NK-92 treated with Interleukin-12 subunit alpha and Interleukin-12 subunit beta, amount 100 ng/mL, for 24 hours (cell line): ENCODE measurements at regions not wholly inside any gene's neighbourhood (a gene's known extent, or its start where the extent isn't known, plus 50 kb on each side); places are given as distances from the start of the nearest gene placed in this dataset.

Experiments used
- DNase-seq: peaks from one replicate; lab custom pipeline; 2025; lab: John Stamatoyannopoulos, UW

DNA sequence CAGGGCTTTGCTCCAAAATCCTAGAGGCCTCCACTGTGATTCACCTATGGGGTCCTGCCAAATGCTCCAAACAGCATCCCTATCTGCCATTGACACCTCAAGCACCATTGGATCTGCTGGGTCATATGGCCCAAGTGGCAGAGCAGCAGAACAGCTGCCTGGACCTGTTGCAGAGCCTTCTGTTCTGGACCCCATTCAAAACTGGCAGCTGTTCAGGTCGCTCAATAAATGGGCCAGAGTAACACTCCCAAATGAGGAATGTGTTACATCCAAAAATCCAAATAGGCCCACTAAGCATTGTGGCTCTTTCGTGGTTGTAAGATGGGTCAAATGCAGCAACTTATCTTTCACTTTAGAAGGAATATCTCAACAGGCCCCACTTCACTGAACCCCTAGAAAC lies 783.6 kb downstream of the DCDC2C start:
- no peak for DNase-seq

DNA sequence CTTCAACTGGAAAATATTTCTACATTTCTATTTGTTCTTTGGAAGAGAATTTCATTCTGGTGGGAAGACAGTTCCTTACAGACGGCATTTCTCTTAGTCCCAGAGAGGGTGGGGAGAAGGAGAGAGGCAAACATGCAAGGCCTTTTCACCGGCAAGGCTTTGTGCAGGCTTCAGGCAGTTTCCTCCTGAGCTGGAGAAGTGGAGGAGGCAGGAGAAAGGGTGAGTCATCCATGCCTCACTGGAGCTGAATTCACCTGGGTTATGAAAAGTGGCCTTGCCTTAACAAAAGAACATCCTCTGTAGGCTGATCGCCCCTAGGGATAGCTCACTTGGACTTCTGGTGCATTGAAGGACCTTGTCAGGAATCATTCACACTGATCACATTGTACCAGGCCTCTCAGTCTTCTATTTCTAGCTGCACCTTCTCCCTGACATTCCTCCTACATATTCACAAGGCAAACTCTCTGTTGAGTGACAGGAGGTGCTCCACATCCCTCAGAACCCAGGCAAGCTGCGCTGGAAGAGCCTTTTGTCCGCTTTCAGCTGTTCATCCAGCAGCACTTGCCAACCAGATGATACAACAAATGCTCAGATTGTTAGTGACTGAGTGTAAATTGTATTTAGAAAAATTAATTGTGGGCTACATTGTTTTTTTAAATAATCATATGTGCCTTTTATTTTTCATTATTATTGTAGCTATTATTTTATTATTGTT lies 796.1 kb downstream of the DCDC2C start:
- no peak for DNase-seq

DNA sequence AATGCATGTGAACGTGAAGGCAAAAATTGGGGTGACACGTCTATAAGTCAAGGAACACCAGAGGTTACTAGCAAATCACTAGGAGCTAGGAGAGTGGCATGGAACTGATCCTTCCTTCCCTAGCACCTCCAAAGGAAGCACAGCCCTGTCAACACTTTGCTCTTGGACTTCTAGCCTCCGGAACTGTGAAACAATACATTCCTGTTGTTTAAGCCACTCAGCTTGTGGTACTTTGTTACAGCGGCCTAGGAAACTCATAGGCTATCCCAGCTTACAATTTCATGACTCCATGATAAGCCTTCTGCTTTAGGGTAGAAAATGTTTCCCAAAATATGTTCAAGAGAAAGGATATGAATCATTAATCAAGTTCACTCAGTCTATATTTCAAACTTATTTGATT lies 798.1 kb downstream of the DCDC2C start:
- no peak for DNase-seq

DNA sequence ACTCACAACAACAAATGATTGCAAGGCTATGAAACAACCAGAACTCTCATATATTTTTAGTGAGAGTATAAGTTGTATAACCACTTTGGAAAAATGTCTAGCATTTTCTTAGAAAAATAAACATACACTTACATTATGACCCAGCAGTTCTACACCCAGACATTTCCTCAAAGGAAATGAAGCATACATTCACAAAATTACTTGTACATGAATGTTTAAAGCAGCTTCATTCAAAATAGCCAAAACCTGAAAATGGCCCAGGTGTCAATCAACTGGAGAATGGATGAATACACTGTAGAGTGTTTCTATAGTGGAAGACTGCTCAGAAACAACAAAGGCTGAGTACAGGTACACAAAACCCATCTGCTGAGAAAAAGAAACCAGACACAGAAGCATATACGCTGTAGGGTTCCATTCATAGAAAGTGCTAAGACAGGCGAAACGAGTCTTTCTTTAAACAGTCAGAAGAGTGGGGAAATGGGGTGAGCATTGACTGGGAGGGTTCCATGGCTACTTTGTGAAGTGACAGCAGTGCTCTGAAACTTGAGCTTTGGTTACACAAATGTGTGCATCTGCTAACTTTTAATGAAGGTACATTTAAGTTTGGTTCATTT lies 799.0 kb downstream of the DCDC2C start:
- DNase-seq, result no peak

DNA sequence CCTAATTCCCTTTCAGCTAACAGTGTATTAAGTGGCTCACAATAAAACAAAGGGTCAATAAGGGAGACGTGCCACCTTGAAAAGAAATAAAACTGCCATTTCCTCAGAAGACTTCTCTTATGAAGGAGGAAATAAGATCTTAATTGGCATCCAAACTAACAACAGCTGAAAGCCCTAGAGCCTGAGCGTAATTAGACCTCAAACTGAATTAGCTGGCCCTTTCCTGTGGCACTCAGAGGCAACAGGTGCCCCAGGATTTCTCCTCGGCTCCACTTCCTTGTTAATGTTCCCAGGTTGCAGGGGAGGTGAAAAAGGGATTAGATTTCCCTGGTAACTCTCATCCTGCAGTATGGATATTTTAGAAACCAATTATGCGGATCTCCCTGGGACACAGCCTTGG lies 804.3 kb downstream of the DCDC2C start:
- DNase-seq, result no peak

DNA sequence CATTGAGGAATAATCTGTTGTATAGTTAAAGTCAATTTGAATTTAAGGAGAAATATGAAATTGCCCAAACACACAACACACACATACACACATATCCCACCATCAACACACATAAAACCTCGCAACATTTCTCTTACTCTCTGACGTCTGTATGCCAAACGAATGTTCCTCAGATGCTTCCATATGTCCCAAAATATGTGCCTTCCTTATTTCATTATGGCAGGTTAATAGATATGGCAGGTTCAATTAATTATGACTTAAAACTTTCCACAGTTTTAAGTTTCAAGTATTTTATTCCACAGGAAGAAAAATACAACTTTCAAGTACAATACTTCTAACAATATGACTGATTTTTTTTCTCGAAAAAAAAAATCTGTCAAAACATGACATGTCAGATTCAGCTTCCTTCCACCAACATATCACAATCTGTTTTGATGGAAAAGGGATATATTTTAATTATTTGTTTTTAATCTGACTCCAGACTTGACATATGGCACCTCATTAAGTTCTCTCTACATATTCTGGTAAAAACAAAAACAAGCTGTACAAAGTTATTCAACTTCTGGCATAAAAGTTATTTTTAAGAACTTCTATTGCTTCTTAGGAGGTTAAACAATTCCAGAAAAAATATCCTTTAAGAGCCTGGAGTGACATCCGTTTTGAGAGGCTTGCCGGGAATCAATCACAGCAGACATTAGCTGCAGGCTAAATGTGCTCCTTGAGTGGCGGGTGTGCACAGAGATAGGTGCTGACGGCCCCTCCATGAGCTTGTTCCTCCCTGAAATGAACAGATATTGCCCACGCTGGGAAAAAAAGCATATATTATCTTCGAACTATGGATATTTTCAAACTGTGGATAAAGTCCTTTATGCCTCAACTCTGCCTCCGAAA lies 812.7 kb downstream of the DCDC2C start:
- DNase-seq, result no peak

DNA sequence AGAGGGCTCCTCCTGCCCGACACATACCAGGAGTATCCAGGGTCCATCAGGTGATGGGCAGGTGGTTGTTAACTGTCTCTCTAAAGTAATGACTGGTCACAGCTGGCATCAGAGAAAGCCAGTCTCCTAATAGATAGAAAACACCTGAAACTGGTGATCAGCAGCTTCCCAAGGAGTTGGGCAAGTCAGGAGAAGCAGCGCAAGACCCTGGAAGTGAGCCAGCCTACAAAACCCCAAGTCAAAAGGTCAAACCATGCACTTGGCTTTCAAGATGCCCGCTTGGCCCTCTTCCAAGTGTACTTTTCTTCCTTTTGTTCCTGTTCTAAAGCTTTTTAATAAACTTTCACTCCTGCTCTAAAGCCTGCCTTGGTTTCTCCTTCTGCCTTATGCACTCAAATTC lies 815.2 kb downstream of the DCDC2C start:
- no peak for DNase-seq

DNA sequence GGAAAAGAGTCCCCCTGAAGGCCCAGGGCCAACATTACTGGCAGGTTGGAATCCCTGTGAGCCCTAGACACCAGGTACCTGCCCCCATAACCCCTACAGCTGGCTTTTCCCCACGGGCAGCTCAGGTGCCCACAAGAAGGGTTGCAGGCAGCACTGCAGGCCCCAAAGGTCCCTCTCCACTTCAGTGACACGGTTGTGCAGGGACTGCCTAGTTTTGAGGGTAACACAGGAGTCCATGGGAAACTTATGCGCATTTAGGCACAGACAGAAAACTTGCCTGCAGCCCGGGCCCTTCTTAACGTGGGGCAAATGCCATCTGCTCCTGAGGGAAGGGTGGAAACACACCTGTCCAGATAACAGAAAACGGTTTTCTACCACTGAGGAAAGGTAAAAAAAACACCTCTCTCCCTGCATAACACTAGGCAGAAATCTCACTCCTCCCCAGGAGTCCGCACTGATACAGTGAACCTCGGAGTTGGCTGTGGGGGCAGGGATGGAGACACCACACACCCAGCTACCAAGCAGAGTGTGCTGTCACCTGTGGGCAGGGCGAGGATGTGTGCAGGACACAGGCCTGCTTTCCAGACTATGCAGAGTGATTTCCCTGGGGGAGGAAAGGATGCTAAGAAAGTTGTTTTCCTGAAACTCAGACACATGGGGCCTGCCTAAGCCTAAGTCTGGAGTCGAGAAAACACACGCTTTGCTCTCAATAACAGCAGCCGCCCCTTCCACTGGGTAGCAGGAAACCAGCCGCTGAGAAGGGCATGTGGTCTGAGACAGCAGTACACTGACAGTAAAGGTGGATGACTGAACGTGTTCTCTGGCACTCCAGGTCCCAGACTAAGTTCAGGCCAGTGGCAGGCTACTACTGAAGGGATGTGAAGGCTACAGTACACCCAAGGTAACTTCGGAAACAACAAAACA lies 819.4 kb downstream of the DCDC2C start:
- DNase-seq, result no peak

DNA sequence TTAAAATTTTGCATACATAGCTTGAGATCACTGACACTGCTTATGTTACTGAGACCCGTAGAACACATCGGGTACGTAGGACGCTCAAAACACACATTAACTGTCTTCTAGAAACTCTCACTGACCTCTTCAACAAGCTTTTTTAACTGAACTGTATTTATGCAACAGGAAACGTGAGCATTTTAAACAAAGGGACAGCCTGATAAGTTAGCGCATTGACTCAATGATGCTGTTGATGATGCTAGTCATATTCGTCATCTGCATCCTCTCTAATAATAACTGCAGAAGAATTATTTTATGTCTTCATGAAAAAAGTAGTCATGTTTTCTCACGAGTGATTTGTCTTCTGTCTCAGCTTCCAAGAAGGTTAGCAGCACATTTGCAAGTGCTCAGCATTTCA lies 824.0 kb downstream of the DCDC2C start:
- DNase-seq, result no peak

DNA sequence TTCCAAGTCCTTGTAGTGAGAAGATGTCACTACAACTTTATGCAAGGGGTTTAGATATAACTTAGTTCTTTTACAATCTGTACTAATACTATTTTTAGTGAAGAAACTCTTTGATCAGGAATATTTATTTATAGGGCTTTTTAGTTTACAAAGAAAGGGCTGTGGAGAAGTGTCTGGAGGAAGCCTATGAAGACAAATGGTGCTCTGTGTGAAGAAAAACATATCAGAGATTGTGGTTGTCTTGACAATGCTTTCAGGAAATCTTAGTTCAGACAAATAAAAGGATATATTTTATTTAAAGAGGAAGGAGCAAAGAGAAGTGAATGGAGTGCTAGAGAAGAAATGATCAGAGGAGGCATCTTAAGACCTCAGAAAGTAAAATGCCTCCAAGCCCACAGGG lies 824.9 kb downstream of the DCDC2C start:
- DNase-seq, result no peak

DNA sequence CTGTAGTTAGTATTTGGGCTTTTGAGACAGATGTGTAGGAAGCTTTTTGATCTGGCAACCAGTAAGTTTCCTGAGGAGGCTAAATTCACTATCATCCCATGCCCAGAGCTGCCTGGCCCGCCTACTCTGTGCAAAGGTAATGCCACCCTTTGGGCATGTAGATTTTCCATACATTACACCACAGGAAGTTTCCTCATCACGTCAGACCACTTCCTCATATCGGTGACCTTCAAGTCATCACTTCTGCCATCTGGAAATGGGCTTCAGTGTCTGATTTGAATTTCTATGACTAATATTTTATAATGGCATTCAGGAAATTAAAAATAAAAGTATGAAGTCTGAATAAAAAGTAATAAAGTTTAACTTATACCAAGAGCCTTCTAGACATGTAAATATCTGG lies 825.4 kb downstream of the DCDC2C start:
- DNase-seq, result no peak

DNA sequence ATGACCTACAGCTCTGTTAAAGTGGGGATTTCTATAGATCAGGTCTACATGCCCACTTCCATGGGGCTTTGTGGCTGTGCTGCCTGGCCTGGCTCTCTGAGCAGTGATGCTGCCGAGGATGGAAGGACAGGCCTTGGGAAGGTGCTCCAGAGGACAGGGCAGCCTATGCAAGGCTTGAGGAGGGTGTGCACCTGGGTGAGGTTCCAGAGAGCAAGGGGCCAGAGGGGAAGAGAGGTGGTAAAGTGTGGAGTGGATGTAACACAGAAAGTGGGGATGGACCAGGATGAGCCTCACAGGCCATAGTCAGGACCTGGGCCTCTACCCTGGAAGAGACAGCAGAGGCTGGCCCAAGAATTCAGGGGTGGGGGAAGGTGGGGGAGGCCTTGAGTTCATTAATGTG lies 826.4 kb downstream of the DCDC2C start:
- no peak for DNase-seq

DNA sequence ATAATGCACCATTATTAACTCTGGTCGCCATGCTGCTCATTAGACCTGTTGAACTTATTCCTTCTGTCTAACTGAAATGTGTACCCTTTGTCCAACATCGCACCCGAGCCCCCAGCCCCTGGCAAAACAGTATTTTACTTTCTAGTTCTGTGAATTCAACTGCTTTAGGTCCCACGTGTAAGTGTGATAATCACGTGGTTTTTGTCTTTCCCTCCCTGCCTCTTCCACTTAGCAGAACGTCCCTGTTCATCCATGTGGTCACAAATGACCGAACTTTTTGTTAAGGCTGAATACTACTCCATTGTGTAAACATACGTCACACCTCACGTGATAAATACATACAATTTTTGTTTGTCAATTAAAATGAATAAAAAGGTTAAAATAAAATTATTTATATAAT lies 826.9 kb downstream of the DCDC2C start:
- DNase-seq, result no peak

DNA sequence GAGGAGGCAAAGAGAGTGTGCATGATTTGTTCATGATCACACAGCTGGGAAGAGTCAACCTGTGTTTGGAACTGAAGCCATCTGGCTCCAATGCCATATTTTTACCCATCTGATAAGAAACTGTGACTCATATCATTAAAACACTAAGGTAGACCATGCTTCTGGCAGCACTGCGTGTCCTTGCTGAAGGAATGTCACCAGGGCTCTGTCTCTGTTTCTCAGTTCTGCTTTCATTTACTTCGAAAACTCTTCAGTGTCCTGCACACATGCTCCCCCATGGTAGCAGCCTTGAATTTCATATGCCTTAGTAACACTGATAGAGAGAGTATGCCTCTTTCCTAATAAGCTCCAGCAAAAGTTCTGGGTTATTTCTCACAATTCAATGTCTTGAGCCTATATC lies 830.4 kb downstream of the DCDC2C start:
- no peak for DNase-seq

DNA sequence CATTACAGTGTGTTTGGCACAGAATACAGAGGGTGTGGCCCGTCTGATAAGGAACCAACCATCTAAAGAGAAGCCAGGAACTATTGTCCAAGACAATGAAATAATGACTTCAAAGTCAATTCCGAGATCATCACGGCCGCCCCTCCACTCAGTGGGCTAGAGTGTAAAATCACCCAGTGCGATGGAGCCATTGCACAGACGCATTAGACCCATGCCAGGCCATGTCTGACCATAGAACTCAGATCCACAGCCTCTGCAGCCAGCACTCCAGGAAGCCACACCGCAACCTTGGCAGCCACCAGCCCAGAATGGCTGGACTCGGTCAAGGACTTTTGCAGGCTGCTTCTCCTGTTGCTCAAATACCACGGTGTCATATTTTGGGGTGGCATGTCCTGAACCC lies 835.7 kb downstream of the DCDC2C start:
- no peak for DNase-seq

DNA sequence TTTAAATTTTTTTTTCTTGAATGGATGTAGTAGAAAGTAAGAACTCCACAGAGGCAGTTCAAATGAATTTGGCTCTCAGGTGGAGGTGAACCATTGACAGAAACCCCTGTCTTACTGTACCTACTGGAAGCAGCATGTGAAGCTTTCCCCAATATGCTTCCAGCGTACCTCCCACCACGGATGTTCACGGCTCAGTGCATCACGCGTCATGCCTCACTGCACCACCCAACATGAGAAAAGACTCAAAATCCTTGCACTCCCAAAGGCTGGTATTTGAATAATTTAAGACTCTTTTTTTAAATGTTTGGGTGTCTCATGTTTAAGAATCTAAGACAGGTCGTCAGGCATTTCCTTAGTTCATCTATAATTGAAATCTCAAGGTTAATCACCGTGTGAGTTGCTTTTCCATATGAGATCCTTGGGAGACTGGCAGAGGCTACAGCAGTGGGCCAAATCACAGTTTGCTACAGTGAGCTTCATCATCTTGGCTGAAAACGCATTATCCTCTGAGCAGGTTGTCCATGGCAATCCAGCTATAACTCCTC lies 846.4 kb downstream of the DCDC2C start:
- DNase-seq, result no peak

DNA sequence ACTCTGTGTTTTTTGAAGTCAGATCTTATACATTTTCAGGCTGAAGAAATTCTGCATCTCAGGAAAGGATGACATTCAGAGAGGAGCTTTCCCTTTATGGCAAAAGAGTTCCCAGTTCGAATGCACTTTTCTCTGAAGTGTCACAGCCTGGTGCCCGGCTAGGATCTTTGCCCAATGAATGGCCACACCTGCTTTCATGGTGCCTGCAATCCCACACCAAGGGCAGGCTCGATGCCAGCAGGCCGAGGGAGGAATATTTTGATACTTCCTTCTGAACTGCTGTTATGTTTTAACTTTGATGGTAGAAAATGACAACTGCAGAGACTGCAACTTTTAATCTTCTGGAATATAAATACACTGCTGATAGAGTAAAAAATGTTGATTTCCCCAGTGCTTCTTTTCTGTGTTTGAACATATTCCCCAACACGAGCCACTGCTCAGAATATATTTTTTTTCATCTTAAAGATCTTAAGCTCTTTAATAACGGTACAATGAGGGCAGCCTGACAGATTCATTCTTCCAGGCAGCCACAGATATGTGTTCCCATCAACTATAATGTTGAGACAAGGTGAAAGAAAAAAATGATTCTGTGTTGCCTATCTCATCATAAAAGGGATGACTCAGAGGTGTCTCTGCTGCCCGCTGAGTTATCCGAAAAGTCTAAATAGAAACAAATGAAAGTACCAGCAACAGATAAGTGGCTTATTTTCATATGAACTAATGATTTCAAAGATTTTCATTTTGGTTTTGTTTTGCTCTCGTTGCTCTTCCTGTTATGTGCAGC lies 848.5 kb downstream of the DCDC2C start:
- no peak for DNase-seq

DNA sequence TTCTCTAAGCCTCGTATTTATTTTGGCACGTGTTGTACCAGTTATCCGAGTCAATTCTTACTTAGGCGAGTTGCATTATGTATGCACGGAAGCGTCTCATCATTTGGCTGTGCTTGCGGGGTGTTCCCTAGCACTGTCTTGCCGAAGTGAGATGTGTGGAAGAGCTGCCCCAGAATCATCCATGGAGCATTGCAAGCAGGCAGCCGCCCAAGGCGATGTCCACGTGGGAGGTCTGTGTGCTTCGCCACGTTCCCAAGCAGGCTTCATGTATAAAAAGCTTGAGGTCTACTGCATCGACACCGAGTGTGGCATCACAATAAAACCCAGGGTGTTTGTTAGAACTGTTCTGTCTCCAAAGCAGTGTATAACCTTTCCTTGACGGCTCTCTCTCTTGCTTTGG lies 849.9 kb downstream of the DCDC2C start:
- no peak for DNase-seq

DNA sequence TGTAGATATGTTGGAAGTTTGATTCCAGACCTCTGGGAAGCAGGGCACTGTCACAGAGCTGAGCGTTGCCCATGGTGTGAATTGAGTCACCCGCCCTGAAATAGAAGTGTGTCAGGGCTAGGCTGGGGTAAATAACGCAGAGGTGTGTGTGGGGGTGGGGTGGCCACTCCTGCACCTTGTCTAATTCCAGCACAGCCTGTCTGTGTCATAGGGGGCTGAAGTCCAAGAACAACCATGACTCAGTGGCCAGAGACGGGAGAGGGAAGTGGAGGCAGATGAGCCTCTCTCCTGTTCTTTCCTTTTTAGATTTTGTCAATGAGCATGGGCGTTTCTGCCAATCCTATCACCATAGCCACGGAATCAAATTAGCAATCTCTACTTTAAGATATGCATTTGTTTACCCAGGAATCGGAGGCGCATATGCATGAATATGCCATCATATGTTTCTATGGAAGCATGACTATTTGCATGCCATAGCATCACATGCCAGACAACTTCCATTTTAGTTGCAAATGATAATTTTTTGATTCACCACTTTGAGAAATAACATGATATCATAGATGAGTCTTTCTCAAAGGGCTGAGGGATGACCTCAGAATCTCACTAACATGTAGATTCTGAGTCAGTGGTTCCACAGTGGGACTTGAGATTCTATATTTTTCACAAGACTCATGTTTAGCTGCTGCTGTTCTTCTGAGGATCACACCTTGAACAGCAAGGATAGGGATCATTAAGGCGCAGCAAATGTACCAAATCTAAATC lies 852.9 kb downstream of the DCDC2C start:
- DNase-seq, result no peak

DNA sequence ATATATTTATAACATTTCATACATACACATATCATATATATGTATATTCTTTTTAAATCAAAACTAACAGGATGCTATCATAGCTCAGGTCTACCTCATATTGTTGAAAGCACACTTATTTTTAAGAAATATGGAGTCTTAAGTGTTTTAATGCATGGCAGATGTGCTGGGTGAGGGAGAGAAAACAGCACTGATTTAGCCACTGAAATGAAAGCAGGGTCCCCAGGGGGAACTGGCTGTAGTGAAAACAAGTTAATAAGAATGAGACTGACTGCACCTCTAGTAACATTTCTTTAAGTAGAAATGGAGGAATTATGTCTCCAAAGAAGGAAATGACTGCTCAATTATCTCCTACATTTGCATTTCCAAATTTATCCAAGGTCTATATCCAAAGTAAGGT lies 857.8 kb downstream of the DCDC2C start:
- no peak for DNase-seq
